GM21367 (cell line): ENCODE measurements at regions not wholly inside any gene's neighbourhood (a gene's known extent, or its start where the extent isn't known, plus 50 kb on each side); places are given as distances from the start of the nearest gene placed in this dataset.
"Not testable (repeated sequence)": the region's sequence is repeated elsewhere in the genome, so short reads cannot be mapped to it uniquely, and the experiment has no call there.

Experiments
- ATAC-seq: cut with Tn5 transposase; IDR thresholded peaks from one replicate; pipeline ENCODE4 v1.9.1; 2021; ENCODE audit not compliant: unreplicated experiment

DNA sequence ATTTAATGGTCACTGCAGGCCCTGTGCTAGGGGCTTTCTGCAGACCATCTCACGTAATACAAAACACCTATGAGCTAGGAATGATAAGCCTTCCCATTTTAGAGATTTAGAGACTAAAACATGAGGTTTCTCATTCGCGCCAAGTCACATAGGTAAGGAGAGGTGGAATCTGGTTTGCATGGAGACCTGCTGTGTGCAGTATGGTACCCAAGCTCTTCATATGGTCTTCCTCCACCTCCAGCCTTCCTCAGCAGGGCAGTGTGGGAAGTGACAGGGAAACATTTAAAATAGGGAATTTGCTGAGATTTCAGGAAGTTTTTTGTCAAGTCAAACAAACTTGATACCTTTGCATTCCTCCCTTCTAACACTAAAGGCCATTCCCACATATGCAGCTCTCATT is 337.6 kb downstream of the IL20RB start:
- ATAC-seq, result no peak

DNA sequence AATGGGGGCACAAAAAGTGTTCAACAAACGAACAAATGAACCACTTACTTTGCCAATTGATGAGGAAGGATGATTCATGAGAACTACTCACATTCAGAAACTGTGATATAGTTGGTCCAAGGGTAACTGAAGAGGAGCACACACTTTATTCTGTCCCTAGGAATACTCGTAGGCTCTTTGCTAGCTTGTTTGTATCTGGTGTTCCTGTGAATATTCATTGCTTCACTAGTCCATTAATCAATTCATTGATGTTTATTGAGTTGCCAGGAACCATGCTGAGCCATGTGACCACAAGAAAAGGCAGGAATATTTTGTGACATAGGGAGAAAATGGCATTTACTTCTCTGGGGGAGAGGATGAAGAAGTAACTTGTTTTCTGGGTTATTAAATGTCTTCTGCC is 338.3 kb downstream of the IL20RB start:
- no peak for ATAC-seq

DNA sequence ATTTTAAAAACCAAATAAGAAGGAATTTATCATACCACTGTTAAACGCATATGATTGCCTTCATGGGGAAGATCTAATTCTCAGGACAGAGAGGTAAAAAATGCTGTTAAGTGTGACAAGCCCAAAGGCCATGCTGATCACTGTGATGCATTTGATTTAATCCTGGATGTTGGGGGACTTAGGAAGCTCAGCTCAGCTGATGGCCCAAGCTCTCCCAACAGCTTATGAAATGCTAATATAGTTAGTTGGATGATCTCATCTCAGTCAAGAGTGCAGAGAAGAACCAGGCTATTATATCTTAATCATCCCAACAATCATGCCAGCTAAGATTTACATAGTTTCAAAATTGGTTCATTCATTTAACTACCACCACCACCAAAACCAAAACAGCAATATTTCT is 340.0 kb downstream of the IL20RB start:
- no peak for ATAC-seq

DNA sequence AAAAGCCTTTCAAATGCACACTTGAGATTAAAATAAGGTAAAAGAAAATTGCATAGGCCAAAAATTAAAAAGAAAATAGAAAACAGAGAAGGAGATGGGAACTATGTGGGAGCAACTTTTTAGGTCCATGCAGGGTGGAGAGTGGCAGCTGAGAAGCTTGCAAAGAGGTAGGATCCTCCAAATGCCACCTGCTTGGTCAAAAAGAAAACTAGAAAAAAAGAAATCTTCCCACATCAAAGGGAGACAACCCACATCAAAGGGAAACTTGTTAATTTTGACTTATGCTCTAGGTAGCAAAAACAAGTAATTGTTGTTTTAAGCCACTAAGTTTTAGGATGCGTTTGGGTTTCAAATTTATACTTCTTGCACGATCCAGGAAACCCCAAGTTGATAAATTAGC is 342.9 kb downstream of the IL20RB start:
- no peak for ATAC-seq

DNA sequence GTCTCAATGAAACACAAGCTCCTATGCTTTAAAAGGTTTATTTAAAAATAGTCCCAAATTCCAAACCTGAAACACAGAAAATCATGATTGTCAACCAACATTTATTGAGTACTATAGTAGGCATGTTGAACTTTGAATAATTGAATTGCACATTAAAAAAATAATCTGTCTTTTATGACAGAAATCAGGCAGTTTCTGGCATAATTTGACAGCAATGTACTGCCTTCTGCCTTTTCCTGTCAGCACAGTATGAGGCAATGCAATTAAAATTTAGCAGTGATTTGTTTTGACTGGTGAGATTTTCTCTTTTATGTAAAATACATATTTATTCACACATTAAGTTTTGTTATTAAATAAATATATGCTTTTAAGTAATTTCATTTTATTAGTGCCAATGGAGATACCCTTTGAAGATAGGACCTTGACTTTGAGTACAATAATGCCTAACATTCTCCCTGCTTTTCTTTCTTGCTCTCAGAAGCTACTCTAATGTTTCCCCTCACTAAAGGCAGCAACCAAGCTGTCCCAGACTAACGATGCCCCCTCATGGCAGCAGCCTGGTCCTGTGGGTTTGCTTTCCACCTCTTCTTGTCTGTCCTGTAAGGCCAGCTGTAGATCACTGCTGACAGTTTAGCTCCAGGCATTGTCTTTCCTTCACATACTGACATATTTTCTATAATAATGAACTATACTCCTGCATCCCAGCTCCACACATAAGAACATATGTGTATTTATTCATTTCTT is 346.7 kb downstream of the IL20RB start:
- no peak for ATAC-seq

DNA sequence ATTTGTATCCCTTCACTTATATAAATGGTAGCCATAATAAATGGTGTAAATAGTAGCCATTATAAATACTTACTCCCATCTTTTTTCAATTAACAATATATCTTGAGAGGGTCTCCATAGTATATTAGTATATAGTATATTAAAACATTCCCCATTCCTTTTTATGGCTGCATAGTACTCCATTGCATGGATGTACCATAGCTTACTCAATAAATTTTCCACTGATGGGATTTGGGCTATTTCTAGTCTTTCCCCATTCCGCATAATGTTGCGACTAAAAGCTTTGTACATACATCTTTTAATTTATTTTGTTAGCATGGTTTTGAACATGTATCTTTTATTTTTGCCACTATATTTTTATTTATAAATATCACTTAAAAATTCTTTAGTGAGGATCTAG is 366.3 kb downstream of the IL20RB start:
- ATAC-seq, result no peak

DNA sequence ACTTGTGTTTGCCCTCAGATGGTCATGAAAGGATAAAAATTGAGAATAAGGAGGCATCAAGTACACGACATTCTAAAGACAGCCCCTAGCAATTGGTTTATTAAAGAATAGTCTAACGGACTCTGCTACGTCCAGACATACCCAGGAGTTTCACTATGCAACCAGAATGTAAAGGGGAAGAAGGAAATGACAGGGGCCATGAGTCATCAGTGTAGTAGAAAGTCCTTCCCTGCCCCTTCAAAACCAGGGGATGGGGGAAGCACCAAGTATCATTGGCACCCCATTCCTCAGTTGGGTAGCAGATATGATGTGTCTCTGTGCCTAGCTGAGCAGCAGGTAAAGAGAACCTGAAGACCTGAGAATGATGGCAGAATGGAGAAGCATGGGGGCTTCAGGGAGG is 367.4 kb downstream of the IL20RB start:
- ATAC-seq, result no peak

DNA sequence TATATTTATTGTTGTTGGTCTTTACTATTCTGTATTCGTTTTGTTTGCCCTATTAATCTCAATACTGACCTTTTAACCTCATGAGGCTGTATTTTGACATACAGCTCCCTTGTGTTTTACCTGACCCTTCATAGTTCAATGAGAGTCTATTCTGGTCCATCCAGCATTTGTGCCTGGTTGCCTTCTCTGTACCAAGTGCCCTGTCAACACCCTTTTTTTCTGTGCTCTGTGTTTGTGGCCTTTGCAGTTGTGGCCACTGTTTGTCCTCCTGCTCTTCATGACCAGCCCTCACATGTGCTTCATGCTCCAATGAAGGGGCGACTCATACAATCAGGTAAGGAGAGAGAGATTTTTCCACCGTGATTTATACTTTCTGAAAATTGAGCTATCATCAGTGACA is 368.2 kb downstream of the IL20RB start:
- ATAC-seq, result no peak

DNA sequence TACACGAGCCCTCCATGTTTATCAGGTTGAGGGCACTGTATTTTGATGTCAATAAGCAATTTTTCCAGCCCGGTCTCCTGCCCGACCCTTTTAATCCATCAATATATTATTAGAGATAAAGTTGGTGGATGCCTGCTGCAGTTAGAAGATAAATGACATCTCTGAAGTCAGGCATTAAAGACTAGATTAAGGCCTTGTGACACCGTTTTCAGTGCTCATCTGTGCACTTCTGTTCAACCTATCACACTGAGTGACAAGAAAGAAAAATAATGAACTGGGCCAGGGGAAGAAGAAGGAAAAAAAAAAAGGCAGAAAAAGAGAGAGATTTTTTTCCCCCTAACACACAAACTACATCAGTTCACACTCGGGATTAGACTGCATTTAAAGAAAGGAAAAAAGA is 371.8 kb downstream of the IL20RB start:
- ATAC-seq, result no peak

DNA sequence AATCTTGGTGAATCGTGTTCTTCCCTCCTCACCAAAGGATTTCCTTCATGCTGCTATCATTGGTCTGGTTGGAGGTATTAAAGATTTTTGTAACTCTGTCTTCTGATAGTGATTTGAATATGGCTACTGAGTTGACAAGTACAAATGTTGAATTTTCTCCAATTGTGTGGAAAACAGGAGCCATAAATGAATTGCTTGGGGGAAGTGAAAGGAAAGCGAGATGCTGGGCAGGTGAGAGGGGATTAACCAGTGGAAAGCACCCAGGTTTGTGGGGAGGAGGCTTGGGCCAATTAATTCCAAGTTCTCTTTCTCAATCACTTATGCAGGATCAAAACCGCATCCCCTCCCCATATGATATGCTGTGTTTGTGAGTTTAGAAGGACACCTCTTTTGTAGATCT is 372.5 kb downstream of the IL20RB start:
- ATAC-seq, result no peak

DNA sequence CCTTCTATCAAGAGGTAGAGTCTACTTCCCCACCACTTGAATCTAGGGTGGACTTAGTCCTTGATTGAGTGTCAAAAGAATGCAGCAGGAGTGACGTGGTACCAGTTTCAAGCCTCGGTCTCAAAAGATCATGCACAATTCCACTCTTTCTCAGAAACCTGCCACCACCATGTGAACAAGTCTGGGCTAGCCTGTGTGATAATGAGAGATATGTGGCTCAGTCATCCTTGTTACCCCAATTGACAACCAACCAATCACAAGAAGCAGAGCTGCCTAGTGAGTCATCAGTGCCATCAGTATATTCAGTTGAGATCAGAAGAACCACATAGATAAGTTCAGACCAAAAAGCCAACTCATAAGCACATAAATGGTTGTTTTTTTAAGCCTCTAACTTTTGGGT is 374.5 kb downstream of the IL20RB start:
- ATAC-seq, result no peak

DNA sequence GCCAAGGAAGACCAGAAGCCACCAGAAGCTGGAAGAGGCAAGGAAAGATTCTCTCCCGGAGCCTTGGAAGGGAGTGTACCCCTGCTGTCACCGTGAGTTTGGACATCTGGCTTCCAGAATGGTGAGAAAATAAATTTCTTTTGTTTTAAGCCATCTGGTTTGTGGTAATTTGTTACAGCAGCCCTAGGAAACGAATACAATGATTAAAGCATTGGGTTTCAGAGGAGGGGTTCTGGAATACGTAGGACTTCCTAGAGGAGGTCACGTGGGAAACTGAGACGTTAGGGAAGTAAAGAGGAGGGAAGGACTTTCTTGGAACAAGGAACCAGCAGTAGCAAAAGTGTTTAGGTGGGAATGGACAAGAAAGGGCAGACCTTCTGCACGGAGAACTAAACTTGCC is 377.7 kb downstream of the IL20RB start:
- ATAC-seq, result no peak

DNA sequence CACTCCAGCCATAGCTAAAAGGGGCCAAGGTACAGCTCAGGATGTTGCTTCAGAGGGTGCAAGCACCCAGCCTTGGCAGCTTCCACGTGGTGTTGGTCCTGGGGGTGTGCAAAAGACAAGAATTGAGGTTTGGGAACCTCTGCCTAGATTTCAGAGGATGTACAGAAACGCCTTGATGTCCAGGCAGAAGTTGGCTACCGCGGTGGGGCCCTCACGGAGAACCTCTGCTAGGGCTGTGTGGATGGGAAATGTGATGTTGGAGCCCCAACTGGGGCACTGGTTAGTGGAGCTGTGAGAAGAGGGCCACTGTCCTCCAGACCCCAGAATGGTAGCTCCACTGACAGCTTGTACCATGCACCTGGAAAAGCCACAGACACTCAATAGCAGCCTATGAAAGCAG is 380.6 kb downstream of the IL20RB start:
- ATAC-seq, result not testable (repeated sequence)

DNA sequence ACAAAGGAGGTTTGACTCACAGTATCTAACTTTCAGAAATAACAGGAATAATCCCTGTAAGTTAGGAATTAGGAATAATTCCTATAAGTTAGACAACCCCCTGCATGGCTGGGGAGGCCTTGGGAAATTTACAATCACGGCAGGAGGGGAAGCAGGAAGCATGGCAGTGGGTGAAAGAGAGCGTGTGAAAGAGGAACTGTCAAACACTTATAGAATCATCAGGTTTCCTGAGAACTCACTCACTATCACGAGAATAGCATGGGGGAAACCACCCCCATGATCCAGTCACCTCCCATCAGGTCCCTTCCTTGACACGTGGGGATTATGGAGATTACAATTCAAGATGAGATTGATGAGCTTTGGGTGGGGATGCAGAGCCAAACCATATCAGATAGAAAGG is 385.5 kb downstream of the IL20RB start:
- ATAC-seq, result no peak

DNA sequence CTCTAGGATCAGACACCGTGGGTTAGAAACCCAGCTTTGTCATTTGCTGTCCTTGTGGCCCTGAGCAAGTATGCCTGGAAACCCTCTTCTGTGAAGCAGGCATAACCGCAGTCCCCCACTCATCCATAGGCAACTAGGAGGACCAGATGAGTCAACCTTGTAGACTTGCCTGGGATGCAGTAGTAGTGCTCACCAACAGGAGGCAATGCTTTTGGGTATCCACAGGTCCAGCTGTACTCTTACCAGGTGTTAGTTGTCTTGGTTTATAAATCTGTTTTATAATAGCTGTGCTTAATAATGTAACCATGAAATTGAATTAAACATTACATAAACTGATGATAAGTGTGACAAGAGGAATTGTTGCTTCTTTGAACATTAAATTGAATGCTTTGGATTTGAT is 389.3 kb downstream of the IL20RB start:
- no peak for ATAC-seq

DNA sequence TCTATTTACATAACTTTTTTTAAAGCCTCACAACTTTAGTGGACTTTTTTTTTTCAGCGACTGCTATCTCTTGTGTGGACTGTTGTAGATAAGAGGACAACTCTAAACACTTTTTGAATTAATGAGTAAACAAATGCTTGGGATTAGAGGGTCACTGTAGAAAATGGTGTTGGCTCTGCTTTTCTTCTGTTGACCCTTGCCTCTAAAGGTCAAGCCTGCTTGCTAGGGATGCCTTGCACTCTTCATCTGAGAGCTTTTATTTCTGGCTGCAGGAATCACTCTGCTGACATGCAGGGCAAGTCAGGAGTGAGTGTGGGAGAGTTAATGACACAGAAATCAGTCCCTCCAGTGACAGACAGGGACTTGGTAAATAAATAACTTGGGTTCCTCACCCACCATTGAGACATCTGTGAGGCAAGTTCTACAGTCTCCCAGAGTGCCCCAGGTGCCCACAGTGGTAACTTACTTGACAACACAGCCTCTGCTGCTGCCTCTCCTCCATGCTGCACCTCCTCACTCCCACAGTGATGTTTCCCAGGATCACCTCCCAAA is 390.1 kb downstream of the IL20RB start:
- ATAC-seq, result no peak

DNA sequence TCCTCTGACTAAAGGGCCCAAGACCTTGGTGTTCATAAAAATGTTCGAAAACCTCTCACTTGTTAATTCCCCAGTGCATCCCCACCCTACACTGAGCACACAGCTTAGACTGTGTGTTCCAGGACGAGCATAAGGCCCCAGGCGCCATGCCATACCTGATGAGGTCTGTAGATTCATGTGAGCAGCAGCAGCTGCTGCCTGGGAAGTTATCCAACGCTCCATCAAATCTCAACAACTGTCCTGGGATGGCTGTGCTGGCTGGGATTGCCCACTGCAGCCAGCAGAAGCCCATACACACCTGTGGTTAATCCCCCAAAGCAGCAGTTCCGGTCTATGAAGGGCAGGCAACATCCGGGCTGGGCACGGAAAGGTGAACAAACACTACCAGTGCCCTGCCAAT is 391.2 kb downstream of the IL20RB start:
- ATAC-seq, result no peak

DNA sequence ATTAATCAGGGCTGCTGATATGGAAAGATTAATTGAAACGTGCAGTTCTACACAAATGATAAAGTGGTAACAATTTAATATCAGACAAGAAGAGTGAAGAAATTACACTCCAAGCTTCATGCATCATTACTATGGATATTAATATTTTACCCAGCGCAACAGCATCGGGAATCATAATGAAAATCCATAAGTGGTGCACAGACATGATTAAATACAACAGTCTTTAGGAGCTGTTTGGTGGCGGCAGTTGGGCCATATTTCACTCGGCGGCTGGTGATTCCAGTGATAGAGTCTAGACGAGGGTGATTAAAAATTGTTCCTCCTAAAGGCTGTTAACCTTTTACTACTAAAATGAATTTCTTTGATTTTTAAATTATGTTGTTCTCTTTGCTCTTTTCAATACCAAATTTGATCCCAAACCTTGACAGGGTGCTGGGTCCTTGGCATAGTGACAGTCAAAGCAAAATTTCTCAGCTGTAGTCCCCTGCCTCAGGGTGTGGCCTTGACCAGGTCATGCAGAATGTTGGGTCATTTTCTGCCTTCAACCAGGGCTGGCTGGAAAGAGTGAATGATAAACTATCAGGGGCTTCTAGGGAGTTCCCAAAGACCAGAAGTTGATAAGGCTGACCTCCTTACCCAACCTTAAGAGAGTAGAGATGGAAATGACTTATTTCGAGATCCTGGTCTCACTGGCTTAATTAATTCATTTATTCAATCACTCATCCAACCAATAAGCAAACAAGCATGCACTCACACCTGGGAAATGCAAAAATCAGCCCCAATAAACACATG is 392.0 kb downstream of the IL20RB start:
- no peak for ATAC-seq

DNA sequence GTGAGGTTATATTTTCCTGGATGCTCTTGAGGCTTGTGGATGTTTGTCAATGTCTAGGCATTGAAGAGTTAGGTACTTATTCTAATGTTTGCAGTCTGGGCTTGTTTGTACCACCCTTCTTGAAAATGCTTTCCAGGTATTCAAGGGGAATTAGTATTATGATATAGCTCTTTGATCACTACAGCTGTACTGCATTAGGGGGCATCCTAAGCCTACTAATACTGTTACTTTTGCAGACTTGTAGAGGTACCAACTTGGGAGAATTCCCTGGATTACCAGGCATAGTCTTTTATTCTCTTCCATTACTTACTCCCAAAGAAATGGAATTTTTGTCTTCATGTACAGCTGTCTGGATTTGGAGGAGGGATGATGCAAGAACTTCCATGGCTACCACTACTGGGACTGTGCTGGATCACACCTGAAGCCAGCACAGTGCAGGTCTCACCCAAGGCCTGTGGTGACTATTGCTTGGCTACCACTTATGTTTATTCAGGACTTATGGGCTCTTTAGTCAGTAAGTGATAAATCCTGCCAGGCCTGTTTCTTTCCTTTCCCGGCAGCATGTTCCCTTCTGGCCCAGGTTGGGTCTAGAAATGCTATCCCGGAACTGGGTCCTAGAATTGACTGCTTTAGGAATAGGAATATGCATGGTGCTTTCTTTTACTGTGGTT is 402.9 kb downstream of the IL20RB start:
- ATAC-seq, result no peak

DNA sequence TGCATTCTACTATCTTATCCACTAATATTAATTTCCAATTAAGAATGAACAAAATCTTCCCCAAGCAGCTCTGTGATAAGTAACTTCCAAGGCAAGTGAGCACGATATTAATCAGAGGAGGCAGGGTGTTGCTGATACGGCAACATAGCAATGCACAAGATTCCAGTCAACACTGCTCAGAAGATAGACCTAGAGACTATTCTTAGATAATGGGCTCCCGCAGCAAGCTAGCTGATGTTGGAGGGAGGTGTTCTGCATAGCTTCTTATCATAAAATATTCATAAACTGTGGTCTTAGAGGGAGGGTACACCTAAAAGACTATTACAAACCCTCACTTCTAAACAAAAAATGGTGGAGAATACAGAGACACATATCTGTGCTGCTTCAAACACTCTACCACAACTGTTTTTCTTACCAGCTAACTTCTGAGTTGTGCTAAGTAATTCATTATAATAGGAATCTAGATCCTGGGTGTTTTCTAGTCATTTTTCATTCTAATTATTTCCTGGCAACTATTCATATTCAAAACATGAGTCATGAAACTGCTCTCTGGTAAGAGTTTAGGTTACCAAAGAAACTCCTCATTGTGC is 382.0 kb upstream of the SOX14 start:
- no peak for ATAC-seq

DNA sequence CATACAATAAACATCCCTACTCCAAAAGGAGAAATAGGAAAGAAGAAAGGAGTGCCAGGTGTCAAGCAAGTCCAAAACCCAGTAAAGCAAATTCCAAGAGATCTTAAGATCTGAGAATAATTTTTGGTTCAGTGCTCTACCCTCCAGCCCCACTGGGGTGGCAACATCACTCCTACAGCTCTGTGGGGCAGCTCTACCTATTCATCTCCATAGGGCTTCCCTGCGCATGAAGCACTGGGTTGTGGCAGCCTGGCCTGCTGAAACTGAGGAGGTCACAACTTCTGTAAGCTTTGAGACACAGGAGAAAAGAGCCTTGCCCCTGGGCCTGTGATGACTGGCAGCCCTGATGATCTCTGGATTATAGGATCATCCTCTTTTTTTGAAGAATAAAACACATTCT is 378.2 kb upstream of the SOX14 start:
- no peak for ATAC-seq
